H9 (cell line): ENCODE measurements at regions not wholly inside any gene's neighbourhood (a gene's known extent, or its start where the extent isn't known, plus 50 kb on each side); places are given as distances from the start of the nearest gene placed in this dataset.

ENCODE experiments used
- DNase-seq: peaks from one replicate; pipeline ENCODE4 v3.0.0-alpha.2; 2017
- H2AFZ ChIP-seq: one replicate; pipeline ENCODE4 v1.6.1; 2013; ENCODE audit warnings: mild to moderate bottlenecking, low read length, control low read depth, moderate library complexity
- H2AK5ac ChIP-seq: 2 replicates; pipeline ENCODE4 v1.6.1; 2013; ENCODE audit warnings: low read length, control low read depth, mixed read lengths; ENCODE audit not compliant: insufficient read length
- H2BK120ac ChIP-seq: one replicate; pipeline ENCODE4 v1.6.1; 2013; ENCODE audit warnings: low read depth, mild to moderate bottlenecking, low read length, control low read depth, inconsistent platforms; ENCODE audit not compliant: poor library complexity, severe bottlenecking
- H2BK12ac ChIP-seq: 2 replicates; pipeline ENCODE4 v1.6.1; 2013; ENCODE audit warnings: low read length, control low read depth, mixed read lengths, low read depth; ENCODE audit not compliant: insufficient read length
- H2BK15ac ChIP-seq: 2 replicates; pipeline ENCODE4 v1.6.1; 2013; ENCODE audit warnings: low read depth, low read length, control low read depth
- H2BK20ac ChIP-seq: one replicate; pipeline ENCODE4 v1.6.1; 2013; ENCODE audit warnings: low read depth, mild to moderate bottlenecking, low read length, control low read depth, inconsistent platforms; ENCODE audit not compliant: poor library complexity, severe bottlenecking
- H2BK5ac ChIP-seq: 2 replicates; pipeline ENCODE4 v1.6.1; 2013; ENCODE audit warnings: low read length, control low read depth, mixed read lengths; ENCODE audit not compliant: insufficient read length
- H3K14ac ChIP-seq: 2 replicates; pipeline ENCODE4 v1.6.1; 2013; ENCODE audit warnings: low read length, control low read depth; ENCODE audit not compliant: insufficient read depth
- H3K18ac ChIP-seq: 2 replicates; pipeline ENCODE4 v1.6.1; 2013; ENCODE audit warnings: low read depth, mild to moderate bottlenecking, mixed read lengths, low read length, control low read depth; ENCODE audit not compliant: insufficient read length
- H3K23ac ChIP-seq: 2 replicates; pipeline ENCODE4 v1.6.1; 2013; ENCODE audit warnings: low read length, control low read depth, mixed read lengths, low read depth; ENCODE audit not compliant: insufficient read length
- H3K23me2 ChIP-seq: 2 replicates; pipeline ENCODE4 v1.6.1; 2013; ENCODE audit warnings: low read depth, mild to moderate bottlenecking, mixed read lengths, low read length, control low read depth; ENCODE audit not compliant: insufficient read length, poor library complexity, severe bottlenecking
- H3K27ac ChIP-seq: 2 replicates; pipeline ENCODE4 v1.5.1; 2013; ENCODE audit warnings: low read length, control low read depth, mixed read lengths, low read depth; ENCODE audit not compliant: insufficient read length
- H3K27me3 ChIP-seq: 2 replicates; pipeline ENCODE4 v1.6.1; 2013; ENCODE audit warnings: low read length, control low read depth, inconsistent platforms; ENCODE audit not compliant: insufficient read depth
- H3K4ac ChIP-seq: 2 replicates; pipeline ENCODE4 v1.6.1; 2013; ENCODE audit warnings: low read depth, mild to moderate bottlenecking, control low read depth, inconsistent platforms, low read length, moderate library complexity
- H3K4me1 ChIP-seq: 2 replicates; pipeline ENCODE4 v1.6.1; 2013; ENCODE audit warnings: low read length, control low read depth, inconsistent platforms; ENCODE audit not compliant: insufficient read depth
- H3K4me2 ChIP-seq: 2 replicates; pipeline ENCODE4 v1.6.1; 2013; ENCODE audit warnings: low read length, control low read depth, mixed read lengths; ENCODE audit not compliant: insufficient read length, insufficient read depth
- H3K56ac ChIP-seq: 2 replicates; pipeline ENCODE4 v1.6.1; 2013; ENCODE audit warnings: low read depth, mild to moderate bottlenecking, mixed read lengths, low read length, control low read depth; ENCODE audit not compliant: insufficient read length
- H3K79me1 ChIP-seq: 2 replicates; pipeline ENCODE4 v1.6.1; 2013; ENCODE audit warnings: low read depth, mild to moderate bottlenecking, moderate library complexity, low read length, control low read depth, inconsistent platforms; ENCODE audit not compliant: insufficient read depth, poor library complexity, severe bottlenecking
- H3K79me2 ChIP-seq: 2 replicates; pipeline ENCODE4 v1.6.1; 2013; ENCODE audit warnings: low read length, control low read depth, inconsistent platforms; ENCODE audit not compliant: insufficient read depth
- H3K9ac ChIP-seq: 2 replicates; pipeline ENCODE4 v1.6.1; 2013; ENCODE audit warnings: low read length, control low read depth, mixed read lengths; ENCODE audit not compliant: insufficient read length; ENCODE audit errors: extremely low read depth
- H3K9me3 ChIP-seq: one replicate; pipeline ENCODE4 v1.6.1; 2013; ENCODE audit warnings: low read depth, low read length, inconsistent platforms; ENCODE audit not compliant: control insufficient read depth
- H3T11ph ChIP-seq: one replicate; pipeline ENCODE4 v1.6.1; 2013; ENCODE audit warnings: mild to moderate bottlenecking, low read length, control low read depth, inconsistent platforms
- H4K20me1 ChIP-seq: one replicate; pipeline ENCODE4 v1.6.1; 2013; ENCODE audit not compliant: control insufficient read depth, insufficient read length, insufficient read depth
- H4K5ac ChIP-seq: 2 replicates; pipeline ENCODE4 v1.6.1; 2013; ENCODE audit warnings: low read depth, mild to moderate bottlenecking, mixed read lengths, low read length, control low read depth; ENCODE audit not compliant: insufficient read length
- H4K8ac ChIP-seq: replicated peaks from 2 replicates; pipeline ENCODE4 v1.6.1; 2013; ENCODE audit warnings: low read length, control low read depth, mixed read lengths, low read depth; ENCODE audit not compliant: insufficient read length
- H4K91ac ChIP-seq: 2 replicates; pipeline ENCODE4 v1.6.1; 2013; ENCODE audit warnings: low read depth, mild to moderate bottlenecking, moderate library complexity, mixed read lengths, low read length, control low read depth; ENCODE audit not compliant: insufficient read length
- H3K27ac Mint-ChIP-seq, 3 experiments: 2 replicates in 2 of 3; 3 replicates in 1 of 3; pipeline ENCODE4 v1.8.0; 2020 to 2021; ENCODE audit warnings: mixed read lengths in 3 of 3, mild to moderate bottlenecking in 1 of 3, moderate library complexity in 1 of 3
- H3K27me3 Mint-ChIP-seq: 2 replicates; pipeline ENCODE4 v1.8.0; 2021; ENCODE audit warnings: low read depth, mild to moderate bottlenecking, moderate library complexity, mixed read lengths
- H3K36me3 Mint-ChIP-seq, 3 experiments: 2 replicates in 2 of 3; 3 replicates in 1 of 3; pipeline ENCODE4 v1.8.0; 2020 to 2021; ENCODE audit warnings: low read depth in 3 of 3, mixed read lengths in 3 of 3; ENCODE audit not compliant: insufficient read depth in 1 of 3
- H3K4me1 Mint-ChIP-seq, 2 experiments: 2 replicates each; pipeline ENCODE4 v1.8.0; 2020; ENCODE audit warnings: mixed read lengths in 2 of 2
- H3K4me3 Mint-ChIP-seq, 2 experiments: 2 replicates in 1 of 2; 3 replicates in 1 of 2; pipeline ENCODE4 v1.8.0; 2020 to 2021; ENCODE audit warnings: mild to moderate bottlenecking in 2 of 2, mixed read lengths in 2 of 2, moderate library complexity in 1 of 2
- H3K9me3 Mint-ChIP-seq, 2 experiments: 2 replicates in 1 of 2; 3 replicates in 1 of 2; pipeline ENCODE4 v1.8.0; 2020; ENCODE audit warnings: mild to moderate bottlenecking in 2 of 2, mixed read lengths in 2 of 2, moderate library complexity in 1 of 2
- CTCF ChIP-seq: fragments of 200-600 bp; sonication (generic); conservative IDR thresholded peaks from 3 replicates; pipeline ENCODE4 v1.8.0; 2021; ENCODE audit warnings: antibody characterized with exemption, mild to moderate bottlenecking
- WGBS: extraction: QIAGEN DNeasy Blood & Tissue Kit; methylation state at CpG from one replicate; pipeline ENCODE4 v1.1.7; 2013; ENCODE audit warnings: missing lambda C conversion rate, low lambda C conversion rate, mixed read lengths; ENCODE audit not compliant: insufficient read length; ENCODE audit errors: extremely low coverage; 5-methylcytosine and 5-hydroxymethylcytosine counted together

DNA sequence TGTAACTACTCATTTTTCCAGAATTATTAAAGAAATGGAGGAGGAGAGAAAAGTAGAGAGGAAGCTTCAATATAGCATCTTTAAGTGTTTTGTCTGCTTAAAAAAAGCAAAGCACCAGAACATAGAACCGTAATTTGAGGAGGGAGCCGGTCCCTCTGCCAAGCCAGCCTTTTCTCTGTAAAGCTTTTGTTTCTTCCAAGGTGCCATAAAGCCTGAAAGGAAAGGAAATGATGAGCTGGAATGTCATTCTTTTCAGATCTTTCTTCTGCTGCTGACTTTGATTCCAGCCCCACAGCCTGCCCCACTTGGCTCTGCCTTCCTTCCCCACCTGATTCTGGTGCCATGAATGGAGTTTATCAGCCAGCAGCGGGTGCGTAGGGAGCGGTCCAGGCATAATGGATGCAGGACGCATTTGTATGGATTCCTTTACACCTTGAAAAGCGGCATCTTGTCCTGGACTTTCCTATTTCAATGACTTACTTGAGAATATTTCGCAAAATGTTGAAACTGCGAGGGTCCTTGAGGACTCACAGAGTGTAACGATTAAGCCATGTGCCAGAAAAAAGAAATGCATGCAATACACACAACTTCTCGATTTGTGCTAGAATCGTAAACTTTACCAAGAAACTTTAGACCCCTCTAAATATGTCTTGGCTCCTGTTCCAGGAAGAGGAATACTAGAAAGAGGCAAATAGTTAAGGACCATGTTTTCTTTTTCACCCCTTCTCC, 569.5 kb upstream of the MGMT start:
- H3K27me3 Mint-ChIP-seq: no peaks in the 10 kb centered on the region
- peak overlapping the region; percentile 11 for H2AFZ ChIP-seq
- WGBS: no CpG with 5 or more reads among the region's 12 CpGs

More for the DNA sequence above, 569.5 kb upstream of the MGMT start:
- Histone ChIP-seq H3K9me3 (no peaks in the 10 kb centered on the region), H3K23me2 (peaks cover 4% of the 10 kb centered on the region), H3K79me1 (no peaks in the 10 kb centered on the region), H2BK5ac (no peak overlapping the region), H3K4me1 (no peaks in the 10 kb centered on the region), H3K27ac (no peak overlapping the region), H4K8ac (no peak overlapping the region), H4K20me1 (no peaks in the 10 kb centered on the region), H3K56ac (no peak overlapping the region), H3K14ac (no peak overlapping the region), H2BK20ac (no peak overlapping the region), H4K91ac (no peak overlapping the region), H2BK15ac (no peak overlapping the region), H3K23ac (no peak overlapping the region), H2BK12ac (no peak overlapping the region), H2BK120ac (no peak overlapping the region), H3K9ac (no peak overlapping the region), H3K4me2 (peak overlapping the region; percentile 80), H3K4ac (no peak overlapping the region), H3K79me2 (no peaks in the 10 kb centered on the region), H2AK5ac (no peak overlapping the region), H3K27me3 (no peaks in the 10 kb centered on the region), H3T11ph (no peak overlapping the region), H3K18ac (no peak overlapping the region), H4K5ac (no peak overlapping the region)
- no peak for DNase-seq
- Mint-ChIP-seq H3K4me1 (peaks cover 6% of the 10 kb centered on the region in 2 experiments; a peak in 2 of 4 replicates), H3K9me3 (no peaks in the 10 kb centered on the region), H3K4me3 (no peak overlapping the region; a peak in 1 of 5 replicates), H3K36me3 (no peaks in the 10 kb centered on the region), H3K27ac (no peak overlapping the region)
- no peak for TF ChIP-seq CTCF
